ENCODE measurements at regions not wholly inside any gene's neighbourhood (a gene's known extent, or its start where the extent isn't known, plus 50 kb on each side); places are given as distances from the start of the nearest gene placed in this dataset.

DNA sequence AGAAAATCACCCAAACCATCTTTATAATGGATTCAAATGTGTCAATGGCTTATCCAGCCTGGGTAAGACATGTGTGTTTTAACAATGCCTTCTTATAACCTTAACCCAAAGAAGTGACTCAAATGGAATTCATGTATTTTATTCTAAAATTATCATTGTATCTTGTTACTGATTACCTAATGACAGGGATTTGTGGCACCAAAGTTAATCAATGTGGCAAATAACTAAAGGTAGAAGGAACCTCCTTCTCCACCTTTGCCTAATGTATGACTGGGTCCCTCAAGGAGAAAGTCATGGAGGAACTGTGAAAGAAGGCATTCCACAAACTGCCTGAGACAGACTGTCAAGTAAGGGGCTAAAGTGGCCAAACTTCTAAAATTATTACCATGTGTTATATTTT, 84.4 kb upstream of the ITGA1 start:
- DNase-seq (ENCODE audit: low read depth), result no peak
- no peak overlapping the region for H3K4me3 ChIP-seq (ENCODE audit: low read length)

DNA sequence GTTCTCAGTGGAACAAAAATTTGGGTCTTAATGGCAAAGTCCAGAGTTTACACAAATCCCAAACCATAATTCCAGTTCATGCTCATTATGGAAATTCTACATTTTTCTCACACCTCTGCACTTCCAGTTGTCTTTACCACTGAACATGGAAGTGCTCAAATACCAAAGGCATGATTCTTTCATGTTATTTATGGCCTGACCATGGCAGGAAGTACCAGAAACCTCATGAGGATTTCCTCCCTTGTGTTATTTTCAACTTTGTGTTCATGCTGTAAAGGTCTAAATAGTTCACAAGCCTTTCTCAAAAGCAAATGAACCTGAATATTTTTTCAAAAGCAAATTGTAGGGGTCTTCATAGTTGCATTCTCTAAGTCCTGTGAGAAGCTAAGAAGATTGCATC, 82.0 kb upstream of the ITGA1 start:
- H3K4me3 ChIP-seq (ENCODE audit: low read length), result no peak overlapping the region
- no peak for DNase-seq (ENCODE audit: low read depth)
- TF ChIP-seq, protein P1, sequence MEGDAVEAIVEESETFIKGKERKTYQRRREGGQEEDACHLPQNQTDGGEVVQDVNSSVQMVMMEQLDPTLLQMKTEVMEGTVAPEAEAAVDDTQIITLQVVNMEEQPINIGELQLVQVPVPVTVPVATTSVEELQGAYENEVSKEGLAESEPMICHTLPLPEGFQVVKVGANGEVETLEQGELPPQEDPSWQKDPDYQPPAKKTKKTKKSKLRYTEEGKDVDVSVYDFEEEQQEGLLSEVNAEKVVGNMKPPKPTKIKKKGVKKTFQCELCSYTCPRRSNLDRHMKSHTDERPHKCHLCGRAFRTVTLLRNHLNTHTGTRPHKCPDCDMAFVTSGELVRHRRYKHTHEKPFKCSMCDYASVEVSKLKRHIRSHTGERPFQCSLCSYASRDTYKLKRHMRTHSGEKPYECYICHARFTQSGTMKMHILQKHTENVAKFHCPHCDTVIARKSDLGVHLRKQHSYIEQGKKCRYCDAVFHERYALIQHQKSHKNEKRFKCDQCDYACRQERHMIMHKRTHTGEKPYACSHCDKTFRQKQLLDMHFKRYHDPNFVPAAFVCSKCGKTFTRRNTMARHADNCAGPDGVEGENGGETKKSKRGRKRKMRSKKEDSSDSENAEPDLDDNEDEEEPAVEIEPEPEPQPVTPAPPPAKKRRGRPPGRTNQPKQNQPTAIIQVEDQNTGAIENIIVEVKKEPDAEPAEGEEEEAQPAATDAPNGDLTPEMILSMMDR (conservative IDR thresholded peaks at IDR 0.05; ENCODE audit: low read depth, low read length), result no peak

More for the DNA sequence above, 84.4 kb upstream of the ITGA1 start:
- TF ChIP-seq, protein P1 (conservative IDR thresholded peaks at IDR 0.05; ENCODE audit: low read depth, low read length), result no peak

DNA sequence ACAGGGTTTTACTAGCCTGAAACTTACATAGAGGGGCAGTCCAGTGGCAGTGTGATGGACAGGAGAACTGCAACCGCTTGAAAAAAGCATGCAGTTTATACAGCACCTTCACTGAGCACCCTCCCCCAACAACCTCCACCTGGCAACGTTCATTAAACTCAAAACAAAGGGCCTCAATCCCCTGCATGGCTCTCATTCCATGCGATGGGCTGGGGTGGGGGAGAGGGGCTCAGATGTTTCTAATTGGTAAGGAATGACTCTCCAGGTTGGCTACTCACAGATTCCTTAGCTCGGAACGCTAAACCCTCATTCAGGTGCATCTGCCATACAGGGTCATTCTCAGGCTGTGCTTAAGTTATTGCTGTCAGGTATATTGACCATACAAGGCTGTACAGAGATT, 80.9 kb upstream of the ITGA1 start:
- no peak for DNase-seq (ENCODE audit: low read depth)
- TF ChIP-seq, protein P1 (conservative IDR thresholded peaks at IDR 0.05; ENCODE audit: low read depth, low read length), result no peak
- H3K4me3 ChIP-seq (ENCODE audit: low read length), result no peak overlapping the region

DNA sequence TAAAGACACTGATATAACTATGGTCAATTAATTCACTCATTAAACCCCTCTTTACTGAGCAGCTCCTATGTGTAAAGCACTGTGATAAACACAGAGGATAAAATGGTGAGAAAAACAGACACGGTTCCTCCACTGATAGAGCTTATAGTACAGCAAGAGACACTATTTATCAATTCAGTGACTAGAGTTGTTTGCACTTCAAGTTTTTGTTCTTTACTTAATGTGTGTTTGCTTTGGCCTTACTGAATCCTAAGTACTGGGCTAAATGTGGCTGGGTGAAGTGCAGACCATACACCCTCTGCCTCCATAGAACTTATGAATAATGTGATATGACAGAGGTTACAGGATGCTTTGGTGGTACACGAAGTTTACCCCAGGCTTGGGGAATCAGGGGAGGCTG, 80.1 kb upstream of the ITGA1 start:
- TF ChIP-seq, protein P1 (conservative IDR thresholded peaks at IDR 0.05; ENCODE audit: low read depth, low read length), result no peak
- H3K4me3 ChIP-seq (ENCODE audit: low read length), result no peak overlapping the region
- DNase-seq (ENCODE audit: low read depth), result no peak

DNA sequence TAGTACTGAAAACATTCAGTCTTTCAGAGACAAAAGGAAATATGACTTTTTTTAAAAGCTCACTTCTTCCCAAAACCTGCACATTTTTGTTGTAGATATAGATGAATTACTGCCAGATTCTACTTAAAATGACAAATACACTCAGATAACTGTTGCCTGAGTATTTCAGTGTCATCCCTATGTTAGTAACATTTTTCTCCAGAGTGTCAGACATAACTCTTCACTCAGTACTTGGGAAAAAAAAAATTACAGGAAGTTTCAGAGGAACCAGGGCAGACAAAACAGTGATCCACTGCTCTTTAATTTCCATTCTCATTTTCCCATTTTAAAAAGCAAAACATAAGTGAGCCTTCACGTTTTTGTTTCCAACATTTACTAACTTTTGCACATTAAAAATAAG, 79.3 kb upstream of the ITGA1 start:
- no peak overlapping the region for H3K4me3 ChIP-seq (ENCODE audit: low read length)
- no peak for DNase-seq (ENCODE audit: low read depth)
- TF ChIP-seq, protein P1 (conservative IDR thresholded peaks at IDR 0.05; ENCODE audit: low read depth, low read length), result no peak

DNA sequence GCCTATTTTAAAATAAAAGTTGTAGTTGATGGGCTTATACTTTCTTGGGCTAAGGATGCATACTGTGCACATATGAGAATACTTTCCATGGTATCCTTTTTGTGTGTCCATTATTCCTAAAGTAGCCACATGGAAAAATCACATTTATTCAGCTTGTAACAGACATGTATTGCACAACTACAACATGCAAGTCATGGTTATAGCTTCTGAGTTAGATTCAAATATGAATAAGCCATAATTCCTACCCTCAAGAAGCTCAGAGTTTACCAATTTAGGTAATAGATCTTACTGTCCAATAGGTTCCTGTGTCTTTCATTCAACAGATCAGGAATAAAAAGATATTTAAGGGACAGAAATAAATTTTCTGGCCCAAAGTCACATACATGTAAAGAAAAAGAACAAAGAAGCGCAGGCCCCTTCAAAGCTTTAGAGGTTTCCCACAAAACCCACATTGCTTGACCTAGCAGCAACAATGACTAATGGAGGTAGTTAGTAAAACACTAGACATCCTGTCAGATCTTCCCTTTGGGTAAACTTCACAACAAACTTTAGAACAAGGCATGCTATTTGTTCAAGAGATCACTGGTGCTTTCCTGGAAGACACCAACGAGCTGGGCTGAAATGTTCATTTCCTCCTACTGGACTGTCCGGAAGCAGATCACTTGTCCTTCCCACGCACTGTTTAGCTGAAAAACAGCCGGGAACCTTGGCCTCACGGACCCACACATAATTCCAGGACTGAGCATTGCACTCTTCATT, 78.4 kb upstream of the ITGA1 start:
- H3K4me3 ChIP-seq (ENCODE audit: low read length), result no peak overlapping the region
- DNase-seq (ENCODE audit: low read depth), result no peak
- TF ChIP-seq, protein P1 (conservative IDR thresholded peaks at IDR 0.05; ENCODE audit: low read depth, low read length), result no peak

DNA sequence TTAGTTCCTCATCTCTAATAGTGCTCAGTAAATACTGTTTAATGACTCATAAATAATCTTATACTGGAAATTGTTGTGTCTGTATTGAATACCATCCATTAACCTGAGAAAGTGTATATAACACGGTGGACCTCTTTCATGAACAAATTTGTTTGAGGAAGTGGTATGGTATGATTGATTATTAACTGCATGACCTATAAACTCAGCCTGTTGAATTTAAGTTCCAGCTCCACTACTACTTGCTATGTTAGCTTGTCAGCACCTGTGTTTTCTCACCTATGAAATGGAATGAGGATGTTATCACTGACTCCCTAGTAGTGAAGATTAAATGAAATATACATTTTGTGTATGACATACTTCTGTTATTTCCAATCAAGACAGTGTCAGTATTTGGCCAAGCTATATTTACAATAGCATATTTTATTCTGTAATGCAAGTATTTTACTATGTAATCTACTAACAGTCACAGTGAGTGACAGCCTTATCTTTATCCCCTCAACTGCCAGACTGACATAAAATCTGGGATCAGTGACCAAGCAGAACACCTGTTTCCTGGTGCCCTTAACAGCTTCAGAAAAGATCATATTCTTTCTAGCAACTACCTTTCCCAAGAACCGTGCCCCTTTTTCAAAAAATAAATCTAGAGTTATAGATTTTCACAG, 77.3 kb upstream of the ITGA1 start:
- TF ChIP-seq, protein P1 (conservative IDR thresholded peaks at IDR 0.05; ENCODE audit: low read depth, low read length), result no peak
- DNase-seq (ENCODE audit: low read depth), result no peak
- no peak overlapping the region for H3K4me3 ChIP-seq (ENCODE audit: low read length)
